Stromal cell of bone marrow (primary cell): ENCODE measurements at regions not wholly inside any gene's neighbourhood (a gene's known extent, or its start where the extent isn't known, plus 50 kb on each side); places are given as distances from the start of the nearest gene placed in this dataset.

Experiments used
- DNase-seq: peaks from one replicate; pipeline ENCODE4 v3.0.0-alpha.2; 2012; ENCODE audit warnings: low read depth

DNA sequence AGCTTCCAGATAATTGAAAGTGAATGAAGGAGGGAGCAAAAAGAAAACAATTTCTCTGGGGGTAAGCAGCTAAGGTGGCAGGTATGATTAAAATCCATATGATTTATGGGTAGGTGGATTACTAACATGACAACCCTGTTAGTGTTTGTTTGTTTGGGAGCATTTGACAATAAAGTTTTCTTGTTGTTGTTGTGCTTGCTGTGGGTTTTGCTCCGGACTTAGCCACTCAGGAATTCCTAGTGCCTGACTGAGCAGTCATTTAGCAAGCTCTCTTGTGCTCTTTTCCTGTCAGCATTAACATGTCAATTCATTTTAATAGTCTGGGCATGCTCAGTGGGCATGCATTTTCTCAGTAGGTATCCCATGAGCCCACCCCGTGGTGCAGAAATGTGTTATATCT, 674.8 kb upstream of the ZEB2 start:
- no peak for DNase-seq

DNA sequence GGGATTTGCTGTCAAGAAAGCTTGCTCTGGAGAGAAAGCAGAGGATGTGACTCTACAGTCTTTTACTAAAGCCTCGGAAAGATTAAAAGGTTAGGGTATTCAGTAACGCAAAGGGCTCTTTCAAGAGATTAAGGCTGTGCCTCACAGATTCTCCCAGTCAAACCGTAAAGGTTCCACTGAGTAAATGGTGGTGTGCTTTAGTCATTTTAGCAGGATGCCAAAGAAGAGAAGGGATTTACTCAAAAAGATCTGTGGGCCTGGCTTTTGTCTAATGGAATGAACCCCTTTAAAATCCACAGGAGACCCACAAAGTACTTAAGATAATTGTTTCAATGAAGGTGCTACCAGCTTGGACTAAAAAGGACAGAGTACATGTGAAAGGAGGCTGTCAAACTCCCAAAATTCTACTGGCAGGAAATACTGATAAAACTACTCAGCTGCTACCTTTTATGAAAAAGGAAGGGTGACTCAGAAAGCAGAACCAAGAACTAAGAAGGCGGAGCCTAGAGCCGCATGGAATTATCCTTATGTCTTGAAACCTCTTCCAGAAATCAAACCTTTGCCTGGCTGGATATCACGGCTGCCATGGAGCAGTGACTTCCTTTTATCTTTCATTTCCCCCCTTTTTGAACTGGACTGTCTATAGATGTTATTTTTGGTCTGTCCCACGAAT, 670.2 kb upstream of the ZEB2 start:
- no peak for DNase-seq

DNA sequence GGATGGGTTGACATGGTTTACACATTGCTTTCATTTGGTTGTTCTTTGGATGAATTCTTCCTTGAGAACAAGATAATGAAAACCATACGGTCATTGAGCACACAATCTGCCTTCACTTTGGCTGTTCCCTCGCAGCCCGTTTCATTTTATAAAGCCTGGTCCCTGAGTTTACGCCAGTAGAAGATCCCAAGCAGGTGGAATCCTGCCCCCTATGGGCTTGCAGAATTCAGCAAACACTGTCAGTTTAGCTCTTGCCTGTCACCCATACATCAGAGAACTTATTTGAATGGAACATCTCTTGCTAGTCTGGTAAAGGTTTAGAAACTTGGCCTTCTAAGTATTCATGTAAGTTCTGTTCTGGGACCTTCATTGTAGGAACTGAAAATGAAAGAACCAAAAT, 666.4 kb upstream of the ZEB2 start:
- DNase-seq, result no peak

DNA sequence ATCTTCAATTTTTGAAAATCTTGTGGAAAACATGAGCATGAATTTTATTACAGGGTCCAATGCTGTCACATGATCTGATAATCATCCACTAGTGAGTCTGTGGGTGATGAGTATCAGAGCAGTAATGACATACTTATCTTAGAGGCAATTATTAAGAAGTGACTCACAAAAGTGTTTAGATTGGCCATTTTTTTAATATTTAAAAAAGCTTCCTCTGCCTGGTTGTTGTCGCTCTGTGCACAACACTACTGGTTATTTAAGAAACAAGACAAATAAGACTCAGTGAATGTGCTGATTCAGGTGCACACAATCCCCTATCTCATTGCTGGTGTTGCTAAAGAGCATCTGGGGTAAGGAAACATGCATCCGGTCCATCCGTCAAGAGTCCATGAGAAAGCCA, 665.8 kb upstream of the ZEB2 start:
- DNase-seq, result no peak

DNA sequence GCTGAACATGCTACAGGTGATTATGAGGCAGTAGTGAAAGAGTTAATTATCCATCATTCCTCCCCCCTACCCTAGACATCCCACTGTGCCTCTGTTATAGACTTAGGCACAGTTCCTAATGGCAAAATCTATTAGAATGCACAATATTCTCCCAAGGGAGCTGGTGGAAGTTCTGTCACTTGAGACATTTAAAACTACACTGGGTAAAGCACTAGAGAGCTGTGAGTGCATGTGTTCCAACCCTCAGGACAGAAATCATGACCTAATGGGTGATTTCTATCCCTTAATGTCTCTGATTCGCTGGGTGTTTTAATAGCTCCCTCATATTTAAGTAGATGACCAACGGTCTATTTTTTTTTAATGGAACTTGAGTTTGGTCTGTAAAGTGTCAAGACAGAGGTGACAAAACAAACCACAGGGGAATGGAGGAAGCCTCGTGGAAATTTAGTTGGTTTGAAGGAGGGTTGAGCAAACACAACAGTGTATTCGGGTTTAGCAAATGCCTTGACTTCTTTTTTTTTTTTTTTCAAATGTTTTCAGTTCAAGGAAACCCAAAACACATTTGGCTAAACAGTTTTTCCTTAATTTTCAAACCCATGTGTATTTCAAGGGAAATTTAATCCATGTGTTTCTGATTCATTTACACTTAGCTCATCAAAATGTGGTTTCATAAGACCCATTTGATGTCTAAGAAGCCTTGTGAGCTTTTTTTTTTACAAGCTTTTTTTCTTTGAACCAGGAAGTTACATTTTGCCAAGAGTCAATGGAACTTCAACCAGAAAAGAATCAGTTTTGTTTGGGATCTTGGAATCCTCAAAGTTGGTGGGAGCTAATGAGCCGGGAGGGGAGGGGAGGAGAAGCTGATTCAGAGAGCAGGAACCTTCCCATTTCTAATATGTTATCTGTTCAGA, 665.1 kb upstream of the ZEB2 start:
- DNase-seq, result peak; percentile 72

DNA sequence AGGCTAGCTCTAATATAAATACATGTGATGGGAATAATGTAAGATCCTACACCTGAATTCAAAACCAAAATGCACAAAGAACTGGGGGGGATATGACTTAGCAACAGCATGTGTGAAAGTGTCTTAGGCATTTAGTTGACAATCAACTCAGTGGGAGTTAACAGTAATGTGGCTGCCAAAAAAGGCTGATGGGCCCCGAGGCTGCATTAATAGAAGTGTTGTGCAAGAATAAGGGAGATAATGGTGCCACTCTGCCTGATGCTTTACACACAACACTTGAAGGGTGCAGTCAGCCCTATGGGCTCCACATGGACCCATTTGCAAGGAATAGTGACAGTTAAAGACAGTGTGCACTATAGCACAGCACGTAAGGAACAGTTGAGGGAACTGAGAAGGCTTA, 649.4 kb upstream of the ZEB2 start:
- DNase-seq, result no peak

DNA sequence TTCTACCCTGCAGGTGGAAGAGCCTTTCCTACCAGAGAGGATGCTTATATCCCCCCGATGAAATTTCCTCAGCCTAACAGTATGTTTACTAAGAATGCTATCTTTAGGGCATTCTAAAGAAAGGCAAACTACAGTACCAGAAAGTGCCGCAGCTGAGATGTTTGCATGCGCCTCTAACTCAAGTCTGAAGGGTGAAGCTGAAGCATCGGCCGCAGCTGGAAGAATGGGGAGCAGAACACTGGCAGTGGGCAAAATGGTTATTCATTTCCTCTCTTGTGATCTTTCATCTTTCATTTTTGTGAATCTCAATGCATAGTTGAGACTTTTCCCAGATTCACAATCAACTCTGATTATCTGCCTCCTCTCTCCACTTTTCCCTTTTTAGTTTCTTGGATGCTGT, 648.2 kb upstream of the ZEB2 start:
- DNase-seq, result no peak

DNA sequence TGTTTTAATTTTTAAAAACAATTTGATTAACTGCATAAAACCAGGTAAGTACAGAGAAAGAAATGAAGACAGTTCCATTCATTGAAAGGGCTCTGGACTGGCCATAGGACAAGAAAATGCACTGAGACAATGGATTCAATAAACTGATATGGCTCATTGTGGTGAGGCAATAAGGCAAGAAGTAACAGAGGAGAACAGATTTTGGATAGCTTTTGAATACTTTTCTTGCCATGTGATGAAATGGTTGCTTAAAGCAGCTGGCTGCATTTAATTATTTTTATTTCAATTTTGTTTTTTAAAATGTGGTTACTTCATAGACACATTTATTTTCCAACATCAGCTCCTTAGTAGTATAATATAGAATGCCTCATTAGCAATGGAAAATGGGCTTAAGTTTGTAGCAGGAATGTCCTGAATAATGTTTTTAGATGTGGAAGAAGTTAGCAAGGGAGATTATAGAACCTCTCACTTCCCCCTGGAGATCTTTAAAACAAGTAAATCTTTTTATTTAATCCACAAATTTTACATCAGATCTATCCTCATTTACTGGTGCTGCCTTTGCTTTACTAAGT, 646.9 kb upstream of the ZEB2 start:
- DNase-seq, result no peak

DNA sequence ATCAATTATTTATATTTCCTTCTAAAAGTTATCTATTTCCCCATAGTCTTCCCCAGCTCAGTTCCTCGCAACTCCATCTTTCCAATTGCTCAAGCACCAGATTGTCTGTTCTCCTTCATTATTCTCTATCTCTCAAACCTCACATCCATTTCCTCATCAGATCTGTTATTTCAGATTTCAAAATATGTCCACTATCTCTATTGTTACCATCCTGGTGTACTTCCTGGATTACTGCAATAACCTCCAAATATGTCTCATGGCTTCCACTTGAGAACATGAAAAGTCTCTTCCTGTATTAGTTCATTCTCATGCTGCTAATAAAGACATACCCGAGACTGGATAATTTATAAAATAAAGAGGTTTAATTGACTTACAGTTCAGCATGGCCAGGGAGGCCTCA, 641.7 kb upstream of the ZEB2 start:
- DNase-seq, result no peak

DNA sequence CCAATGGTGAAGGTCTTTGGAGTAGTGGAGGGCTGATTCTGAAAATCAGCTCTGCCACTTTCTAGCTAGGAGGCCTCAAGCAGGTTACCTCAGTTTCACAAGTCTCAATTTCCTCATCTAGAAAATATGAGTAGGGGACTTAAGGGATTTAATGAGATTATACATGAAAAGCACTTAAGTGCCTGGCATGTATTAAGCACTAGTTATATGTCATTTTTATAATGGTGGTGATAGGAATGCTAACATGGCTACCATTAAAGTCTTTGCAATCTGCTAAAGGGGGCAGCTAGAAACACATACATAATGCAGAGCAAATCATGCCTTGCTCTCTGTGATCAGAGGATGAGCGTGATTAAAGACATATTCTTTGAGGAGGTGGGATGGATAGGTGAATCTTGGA, 640.9 kb upstream of the ZEB2 start:
- no peak for DNase-seq

DNA sequence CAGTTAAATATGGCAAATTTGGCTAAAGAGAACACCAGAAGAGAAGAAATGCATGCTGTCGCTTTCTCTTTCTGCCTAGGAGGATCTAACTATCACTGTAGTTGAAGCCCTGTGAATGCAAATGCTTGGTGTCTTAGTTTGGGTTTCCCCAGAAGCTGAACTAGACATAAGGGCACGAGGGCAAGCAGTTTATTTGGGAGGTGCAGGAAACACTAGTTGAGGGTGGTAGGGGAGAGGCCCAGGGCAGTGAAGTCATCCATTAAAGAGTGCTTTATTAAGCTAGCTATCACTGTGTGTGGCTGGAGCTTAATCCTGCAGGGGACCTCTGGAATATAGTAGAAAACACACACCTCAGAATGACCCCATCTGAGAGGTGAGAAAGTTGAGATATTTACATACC, 639.8 kb upstream of the ZEB2 start:
- no peak for DNase-seq

DNA sequence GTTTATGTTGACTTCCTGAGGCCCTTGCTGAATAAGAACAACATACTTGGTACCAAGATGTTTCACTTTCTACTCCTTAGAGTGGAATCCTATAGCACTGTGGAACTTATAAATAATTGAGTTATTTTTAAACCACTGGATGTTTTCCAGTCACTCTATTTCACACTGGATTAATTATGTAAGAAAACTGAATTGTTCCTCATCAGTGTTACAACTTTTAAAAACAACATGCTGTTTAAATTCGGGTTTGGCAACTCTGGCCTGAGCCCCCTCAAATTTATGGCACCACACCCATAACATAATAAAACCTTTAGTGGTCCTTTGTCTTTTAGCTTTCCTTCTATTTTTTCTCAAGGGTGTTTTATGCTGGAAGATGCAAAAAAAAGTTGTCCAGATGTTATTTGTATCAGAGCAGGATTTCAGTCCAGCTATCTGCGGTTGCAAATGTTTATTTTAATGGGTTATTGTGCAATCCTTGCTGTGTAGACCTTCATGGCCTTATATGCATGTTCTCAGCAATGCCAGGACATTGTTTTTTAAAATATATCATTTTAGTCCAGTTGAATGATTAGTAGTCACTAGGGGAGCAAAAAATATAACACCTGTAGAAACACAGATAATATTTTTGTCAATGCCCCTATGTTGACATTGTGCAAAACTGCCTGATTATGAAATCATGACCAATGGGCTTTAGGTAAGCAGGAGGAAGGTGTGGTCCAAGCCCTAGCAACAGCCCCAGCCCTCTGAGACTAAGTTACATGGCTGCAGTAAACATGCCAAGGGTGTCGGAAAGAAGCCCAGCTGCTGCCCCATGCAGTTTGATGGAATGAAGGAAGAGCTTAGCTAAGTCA, 638.0 kb upstream of the ZEB2 start:
- DNase-seq, result peak; percentile 78

DNA sequence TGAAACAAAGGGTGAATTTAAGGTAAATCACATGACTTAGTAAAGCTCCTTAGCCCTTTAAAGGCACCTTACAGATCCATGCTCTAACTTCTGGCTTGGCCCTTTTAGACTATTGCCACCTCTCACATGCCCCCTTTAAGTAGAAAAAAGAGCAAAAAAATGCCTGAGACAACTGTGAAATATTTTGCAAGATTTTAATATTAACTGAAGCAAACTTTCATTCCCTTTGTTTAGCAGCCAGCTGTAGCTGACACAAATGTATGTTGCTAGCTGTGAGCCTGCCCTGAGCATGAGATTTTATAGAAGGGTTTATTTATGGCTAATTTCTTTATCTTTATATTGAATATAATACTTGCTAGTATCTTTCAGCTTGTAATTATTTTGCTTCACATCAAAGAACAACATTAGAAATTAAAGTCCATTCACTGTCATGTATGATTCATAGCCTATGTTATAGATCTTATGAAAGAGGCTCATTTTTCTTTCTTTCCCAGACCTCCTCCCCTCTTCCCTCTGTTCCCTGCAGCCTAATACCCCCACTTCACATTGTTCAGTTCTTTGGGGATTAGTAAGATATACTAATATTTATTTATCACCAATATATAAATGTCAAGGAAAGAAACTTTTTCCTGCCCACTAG, 637.2 kb upstream of the ZEB2 start:
- DNase-seq, result no peak

DNA sequence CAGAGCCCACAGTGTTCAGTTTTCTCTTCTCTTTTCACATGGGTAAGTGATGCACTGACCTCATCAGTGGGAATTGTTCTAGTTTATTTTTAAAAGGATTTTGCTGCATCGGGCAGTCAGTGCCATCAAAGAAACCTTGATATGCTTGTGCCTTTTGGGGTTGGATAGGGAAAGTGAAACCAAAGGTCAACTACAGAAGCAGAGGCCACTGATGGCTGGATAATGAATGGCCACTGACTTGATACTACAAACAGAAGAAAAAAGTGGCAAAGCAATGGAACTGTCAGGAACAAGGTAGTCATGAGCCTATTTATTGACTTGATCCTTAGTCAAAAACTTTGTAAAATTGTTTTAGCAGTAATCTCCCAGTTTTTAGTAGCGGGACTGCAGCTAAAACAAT, 636.3 kb upstream of the ZEB2 start:
- no peak for DNase-seq

DNA sequence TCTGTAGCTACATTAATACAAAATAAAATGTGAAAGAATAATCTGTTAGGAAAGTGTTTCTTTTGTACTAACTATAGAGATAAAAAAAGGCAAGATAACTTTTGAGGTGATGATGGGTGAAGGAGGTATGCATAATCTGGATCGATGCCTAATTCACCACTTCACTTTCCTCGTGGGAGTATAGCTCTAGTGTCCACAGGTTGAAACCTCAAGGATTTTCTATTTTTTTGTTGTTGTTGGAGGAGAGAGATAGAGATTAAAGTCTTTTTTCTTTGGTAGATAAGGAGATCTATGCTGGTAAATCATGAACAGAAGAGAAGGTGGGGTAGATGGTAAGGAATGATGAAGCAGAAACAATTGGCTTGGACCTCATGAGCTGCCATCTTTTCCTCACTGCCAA, 635.3 kb upstream of the ZEB2 start:
- DNase-seq, result no peak

DNA sequence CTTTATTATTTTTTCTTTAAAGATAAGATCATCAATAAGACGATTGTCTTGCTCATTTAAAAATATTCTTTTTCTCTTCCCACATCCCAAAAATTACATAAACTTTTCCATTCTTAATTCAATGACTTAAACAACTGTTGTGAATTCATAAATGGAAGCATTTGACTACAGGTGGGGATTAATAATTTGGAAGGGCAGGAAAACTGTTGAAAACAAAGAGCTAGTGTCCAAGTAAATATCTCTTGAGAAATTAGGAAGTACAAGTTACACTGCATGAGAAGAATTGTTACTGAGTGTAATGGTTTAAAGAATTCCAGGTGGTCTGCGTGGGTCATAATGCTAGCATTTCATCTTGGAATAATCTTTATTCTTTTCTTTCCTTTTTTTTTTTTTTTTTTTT, 634.8 kb upstream of the ZEB2 start:
- no peak for DNase-seq

DNA sequence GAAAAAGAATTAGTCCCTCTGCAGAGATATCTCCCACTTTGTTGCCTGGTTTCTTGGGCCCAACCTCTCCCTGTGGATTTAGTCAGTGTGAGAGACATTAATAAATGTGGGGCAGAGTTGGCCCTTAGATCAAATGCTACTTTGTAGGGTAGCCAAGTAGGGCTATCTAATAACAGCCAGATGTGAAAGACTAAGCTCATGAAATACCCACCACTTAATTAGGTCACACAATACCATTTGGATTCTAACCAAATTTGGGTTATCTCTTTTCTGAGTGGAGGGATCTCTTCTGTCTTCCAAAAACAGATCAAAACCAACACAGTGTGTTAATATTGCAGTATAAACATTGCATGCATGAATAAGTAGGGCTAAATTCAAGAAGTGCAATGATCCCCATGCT, 626.8 kb upstream of the ZEB2 start:
- no peak for DNase-seq

DNA sequence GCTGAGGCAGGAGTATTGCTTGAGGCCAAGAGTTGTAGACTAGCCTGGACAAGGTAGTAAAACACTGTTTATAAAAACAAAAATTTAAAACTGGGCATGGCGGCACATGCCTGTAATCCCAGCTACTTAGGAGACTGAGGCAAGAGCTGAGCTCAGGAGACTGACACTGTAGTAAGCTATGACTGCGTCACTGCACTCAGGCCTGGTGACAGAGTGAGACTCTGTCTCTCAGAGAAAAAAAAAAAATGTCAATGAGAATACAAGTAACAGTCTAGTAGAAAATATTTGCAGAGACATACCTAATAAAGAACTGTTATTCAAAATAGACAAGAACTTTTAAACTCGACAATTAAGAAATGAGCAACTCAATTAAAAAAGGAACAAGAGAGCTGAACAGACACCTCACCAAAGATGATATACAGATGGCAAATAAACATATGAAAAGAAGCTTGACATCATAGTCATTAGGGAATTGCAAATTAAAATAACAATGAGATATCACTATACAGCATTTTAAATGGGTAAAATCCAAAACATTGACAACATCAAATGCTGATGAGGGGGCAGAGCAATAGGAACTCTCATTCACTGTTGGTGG, 624.3 kb upstream of the ZEB2 start:
- no peak for DNase-seq

DNA sequence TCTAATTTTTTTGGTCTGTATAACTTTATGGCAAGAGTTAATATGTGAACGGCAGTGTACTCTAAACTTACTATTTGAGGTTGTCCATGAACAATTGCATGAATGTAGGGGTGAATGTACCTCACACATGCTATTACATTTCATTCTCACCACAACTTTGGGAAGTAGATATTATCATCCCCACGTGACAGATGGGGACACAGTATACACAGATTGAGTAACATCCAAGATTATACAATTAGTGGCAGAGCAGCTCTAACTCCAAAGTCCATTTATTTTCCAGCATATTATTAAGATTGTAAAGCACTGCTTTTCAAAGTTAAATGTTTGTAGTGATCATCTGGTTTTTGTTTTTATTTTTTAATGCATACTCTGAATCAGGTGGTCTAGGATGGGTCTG, 622.1 kb upstream of the ZEB2 start:
- no peak for DNase-seq

DNA sequence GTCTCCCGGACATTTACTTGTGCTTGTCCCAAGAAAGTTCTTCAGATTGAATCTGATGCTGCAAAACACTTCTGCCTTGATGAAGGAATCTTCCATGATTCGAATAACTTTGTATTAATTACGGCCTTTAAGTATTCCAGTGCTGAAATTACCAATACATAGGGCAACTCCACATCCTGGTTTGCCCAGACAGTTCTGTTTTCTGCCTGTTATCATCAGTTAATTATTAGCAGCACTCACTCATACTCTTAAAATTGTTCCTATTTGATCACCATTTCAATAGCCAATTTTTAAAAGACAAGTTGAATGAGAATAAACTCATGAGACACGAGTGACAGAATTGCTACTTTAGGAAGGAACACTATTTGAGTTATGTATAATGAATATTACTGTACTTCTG, 620.7 kb upstream of the ZEB2 start:
- DNase-seq, result no peak

DNA sequence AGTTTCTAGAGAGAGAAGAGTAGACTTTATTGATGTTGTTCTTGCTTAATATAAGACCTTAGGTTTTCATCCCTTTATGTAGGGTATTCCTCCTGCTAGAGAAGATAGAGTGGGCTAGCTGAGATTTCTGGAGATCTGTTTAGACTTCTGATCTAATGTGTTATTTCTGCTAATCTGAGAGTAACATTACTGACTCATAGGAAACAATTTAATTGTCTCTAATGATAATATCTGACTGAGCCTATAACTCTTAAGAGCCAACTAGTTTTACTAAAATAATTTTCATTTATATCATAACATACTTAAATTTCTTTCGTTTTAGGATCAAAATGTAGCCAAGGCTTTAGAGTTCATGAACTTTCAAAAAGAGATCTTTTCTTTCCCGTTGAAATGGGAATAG, 618.7 kb upstream of the ZEB2 start:
- no peak for DNase-seq

DNA sequence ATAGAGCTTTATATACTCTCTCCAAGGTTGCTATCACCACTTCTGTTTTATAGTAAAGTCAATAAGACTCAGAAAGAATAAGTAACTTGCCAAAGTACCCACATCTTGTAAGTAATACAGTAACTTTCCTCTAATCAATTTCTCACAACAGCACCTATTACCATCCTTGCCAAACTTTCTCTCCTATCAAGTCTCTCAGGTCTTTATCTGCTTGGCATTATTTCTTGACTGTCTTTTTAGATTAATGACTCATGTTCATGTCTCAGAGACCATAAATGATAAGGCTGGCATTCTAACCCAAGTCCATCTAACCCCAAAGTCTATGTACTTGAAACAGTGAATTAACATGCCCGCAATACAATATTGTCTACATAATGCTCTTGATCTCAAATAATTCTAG, 618.0 kb upstream of the ZEB2 start:
- DNase-seq, result no peak
